ENCODE measurements at regions not wholly inside any gene's neighbourhood (a gene's known extent, or its start where the extent isn't known, plus 50 kb on each side); places are given as distances from the start of the nearest gene placed in this dataset.

DNA sequence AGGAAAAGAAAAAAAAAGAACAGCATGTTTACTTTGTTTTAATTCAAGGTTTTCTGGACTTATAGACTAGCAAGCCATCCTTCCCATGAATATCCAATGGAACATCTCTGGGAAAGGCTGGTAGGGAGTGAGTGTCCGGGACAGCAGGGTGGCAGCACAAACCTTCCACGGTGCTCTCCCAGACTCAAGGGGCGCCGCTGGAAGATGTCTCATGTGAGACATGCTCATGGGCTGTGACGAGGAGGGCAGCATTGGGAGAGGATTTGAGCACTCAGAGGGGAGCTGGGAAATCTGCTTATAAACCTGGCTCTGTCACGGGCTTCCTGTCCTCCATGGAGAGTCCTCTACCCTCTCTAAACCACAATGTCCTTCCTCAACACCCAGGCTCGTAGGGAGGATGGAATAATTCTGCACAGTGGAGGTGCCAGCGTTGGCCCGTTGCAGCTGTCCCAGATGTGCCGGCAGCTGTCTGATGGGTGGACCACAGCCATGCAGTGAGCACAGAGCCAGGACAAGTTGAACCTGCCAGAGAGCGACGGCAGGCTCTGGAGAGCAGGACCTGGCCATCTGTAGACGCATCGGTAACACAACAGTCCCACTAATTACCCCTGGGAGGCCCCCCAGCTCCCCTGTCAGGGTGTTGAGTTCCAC lies 100.1 kb upstream of the IGSF21 start:
- TF ChIP-seq POLR2AphosphoS5 (IDR thresholded peaks at IDR 0.05; ENCODE audit: borderline replicate concordance, low read depth, low read length) (no peak), EZH2 (IDR thresholded peaks at IDR 0.05) (no peak), FOXP2 (optimal IDR thresholded peaks at IDR 0.05; ENCODE audit: control extremely low read depth, extremely low read length, insufficient read depth) (no peak)
